GM12892 (cell line): ENCODE measurements at regions not wholly inside any gene's neighbourhood (a gene's known extent, or its start where the extent isn't known, plus 50 kb on each side); places are given as distances from the start of the nearest gene placed in this dataset.

Experiments used
- POLR2A ChIP-seq: IDR thresholded peaks from 2 replicates; pipeline ENCODE4 v1.6.1; 2011; ENCODE audit warnings: low read depth, low read length, control low read depth
- POLR2AphosphoS5 ChIP-seq: IDR thresholded peaks from 2 replicates; pipeline ENCODE4 v1.6.1; 2011; ENCODE audit warnings: low read depth, low read length, control low read depth
- TAF1 ChIP-seq: IDR thresholded peaks from 2 replicates; pipeline ENCODE4 v1.6.1; 2011; ENCODE audit warnings: low read depth, mild to moderate bottlenecking, control low read depth, low read length, borderline replicate concordance

DNA sequence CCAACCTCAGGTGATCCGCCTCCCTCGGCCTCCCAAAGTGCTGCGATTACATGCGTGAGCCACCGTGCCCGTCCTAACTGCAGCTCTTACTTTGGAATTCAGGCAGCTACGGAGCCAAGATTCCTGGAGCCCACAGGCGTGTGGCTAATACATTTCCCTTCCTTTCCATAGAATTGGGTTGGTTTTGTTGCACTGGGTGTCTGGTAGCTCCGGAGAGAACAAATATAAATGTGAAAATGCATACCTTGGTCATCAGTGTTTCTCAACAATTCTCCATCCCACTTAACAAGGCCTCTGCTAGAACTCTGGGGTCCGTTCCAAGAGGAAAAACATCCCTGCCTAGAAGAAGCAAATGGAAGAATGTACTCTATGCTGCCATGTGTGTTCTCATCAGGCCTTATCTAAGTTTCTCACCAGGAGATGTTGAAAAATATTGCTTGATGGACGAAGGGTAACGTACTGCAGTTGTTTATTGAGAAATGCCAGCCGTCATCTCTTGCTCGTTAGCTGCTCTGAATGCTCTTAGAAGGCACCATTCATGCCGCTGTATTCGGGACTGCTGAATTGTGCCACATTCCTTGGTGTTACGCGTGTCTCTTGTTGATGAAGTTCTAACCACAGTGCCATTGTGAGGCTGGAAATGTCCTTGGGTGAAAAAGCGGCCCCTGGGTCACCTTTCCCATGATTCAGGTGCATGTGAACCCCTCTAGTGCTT is 50.5 kb upstream of the CD99 start:
- TF ChIP-seq TAF1, result no peak
- TF ChIP-seq POLR2A, result no peak
- no peak for TF ChIP-seq POLR2AphosphoS5
